Uterus (tissue), 3 donors: ENCODE measurements at regions not wholly inside any gene's neighbourhood (a gene's known extent, or its start where the extent isn't known, plus 50 kb on each side); places are given as distances from the start of the nearest gene placed in this dataset.
"Not testable (repeated sequence)": the region's sequence is repeated elsewhere in the genome, so short reads cannot be mapped to it uniquely, and the experiment has no call there.

Experiments used
- DNase-seq, 2 donors: peaks; one replicate each; pipeline ENCODE4 v3.0.0-alpha.2; 2019 to 2020
- H3K27ac ChIP-seq, 2 donors: fragments of 200-600 bp; sonication (generic); 1 replicate in 1 of 2; 2 replicates in 1 of 2; pipeline ENCODE4 v1.5.1; 2016 to 2018
- H3K27me3 ChIP-seq, 2 donors: fragments of 200-600 bp; sonication (generic); one replicate each; pipeline ENCODE4 v1.5.1; 2018 to 2019; ENCODE audit warnings: control low read depth in 1 of 2
- H3K36me3 ChIP-seq, 2 donors: fragments of 200-600 bp; sonication (generic); one replicate each; pipeline ENCODE4 v1.5.1; 2019; ENCODE audit warnings: control low read depth in 1 of 2
- H3K4me1 ChIP-seq, 2 donors: fragments of 200-600 bp; sonication (generic); one replicate each; pipeline ENCODE4 v1.5.1; 2018 to 2019; ENCODE audit warnings: control low read depth in 1 of 2
- H3K4me3 ChIP-seq, 2 donors: fragments of 200-600 bp; sonication (generic); 1 replicate in 1 of 2; 2 replicates in 1 of 2; pipeline ENCODE4 v1.5.1; 2018 to 2019; ENCODE audit warnings: mild to moderate bottlenecking in 1 of 2
- H3K9me3 ChIP-seq, 2 donors: fragments of 200-600 bp; sonication (generic); one replicate each; pipeline ENCODE4 v1.5.1; 2019; ENCODE audit warnings: control low read depth in 1 of 2
- POLR2A ChIP-seq, 2 donors: fragments of 450-650 bp; IDR thresholded peaks; one replicate each; pipeline ENCODE4 v1.6.1; 2016; ENCODE audit warnings: antibody characterized with exemption in 2 of 2, mild to moderate bottlenecking in 1 of 2, moderate library complexity in 1 of 2
- intact Hi-C: fragments of 100-400 bp; cut with DNase I; formaldehyde crosslinking; loops from one replicate; pipeline ENCODE4 v1.15.1; 2023; ENCODE audit warnings: low total_unique reads
- TF ChIP-seq, protein P1 (sequence below), 4 experiments: fragments of 200-600 bp in 2 of 4; fragments of 450-650 bp in 2 of 4; sonication (generic) in 2 of 4; IDR thresholded peaks; one replicate each; pipeline ENCODE4 v1.5.1; 2016 to 2019; ENCODE audit warnings: antibody characterized with exemption in 4 of 4, mild to moderate bottlenecking in 2 of 4, moderate library complexity in 1 of 4
- donor health status: DM: yes; HTN: yes; CAD: no.

DNA sequence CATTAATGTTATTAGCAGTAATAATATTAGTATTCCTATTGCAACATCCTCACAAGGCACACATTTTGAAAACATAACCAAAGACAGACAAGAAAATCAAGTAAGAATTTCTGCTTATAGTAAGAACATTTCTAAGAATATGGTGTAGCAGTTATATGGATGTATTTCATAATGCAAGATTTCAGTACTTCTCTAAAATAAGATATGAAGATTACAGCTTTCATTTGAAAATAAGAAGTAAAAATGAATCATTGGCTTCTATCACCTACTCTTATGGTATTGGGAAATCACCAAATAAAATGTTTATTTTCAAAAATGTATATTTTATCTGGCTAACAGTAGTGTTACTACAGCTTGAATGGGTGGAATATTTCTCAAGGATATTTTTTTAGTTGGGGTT lies 103.8 kb upstream of the USP25 start:
- no peaks in the 10 kb centered on the region for H3K4me1 ChIP-seq
- intact Hi-C loops = no loop called here
- H3K36me3 ChIP-seq = no peaks in the 10 kb centered on the region
- no peaks in the 10 kb centered on the region for H3K9me3 ChIP-seq
- H3K4me3 ChIP-seq = no peak overlapping the region
- TF ChIP-seq POLR2A (IDR thresholded peaks at IDR 0.05) = no peak
- TF ChIP-seq, protein P1, sequence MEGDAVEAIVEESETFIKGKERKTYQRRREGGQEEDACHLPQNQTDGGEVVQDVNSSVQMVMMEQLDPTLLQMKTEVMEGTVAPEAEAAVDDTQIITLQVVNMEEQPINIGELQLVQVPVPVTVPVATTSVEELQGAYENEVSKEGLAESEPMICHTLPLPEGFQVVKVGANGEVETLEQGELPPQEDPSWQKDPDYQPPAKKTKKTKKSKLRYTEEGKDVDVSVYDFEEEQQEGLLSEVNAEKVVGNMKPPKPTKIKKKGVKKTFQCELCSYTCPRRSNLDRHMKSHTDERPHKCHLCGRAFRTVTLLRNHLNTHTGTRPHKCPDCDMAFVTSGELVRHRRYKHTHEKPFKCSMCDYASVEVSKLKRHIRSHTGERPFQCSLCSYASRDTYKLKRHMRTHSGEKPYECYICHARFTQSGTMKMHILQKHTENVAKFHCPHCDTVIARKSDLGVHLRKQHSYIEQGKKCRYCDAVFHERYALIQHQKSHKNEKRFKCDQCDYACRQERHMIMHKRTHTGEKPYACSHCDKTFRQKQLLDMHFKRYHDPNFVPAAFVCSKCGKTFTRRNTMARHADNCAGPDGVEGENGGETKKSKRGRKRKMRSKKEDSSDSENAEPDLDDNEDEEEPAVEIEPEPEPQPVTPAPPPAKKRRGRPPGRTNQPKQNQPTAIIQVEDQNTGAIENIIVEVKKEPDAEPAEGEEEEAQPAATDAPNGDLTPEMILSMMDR (IDR thresholded peaks at IDR 0.05) = no peak
- no peaks in the 10 kb centered on the region for H3K27me3 ChIP-seq
- DNase-seq = no peak
- H3K27ac ChIP-seq = no peak overlapping the region

- H3K27ac ChIP-seq = no peak overlapping the region
- DNase-seq = no peak
- no peaks in the 10 kb centered on the region for H3K4me1 ChIP-seq
- H3K9me3 ChIP-seq = no peaks in the 10 kb centered on the region
- H3K4me3 ChIP-seq = no peak overlapping the region
- no peaks in the 10 kb centered on the region for H3K27me3 ChIP-seq
- intact Hi-C loops = no loop called here
- H3K36me3 ChIP-seq = no peaks in the 10 kb centered on the region
- no peak for TF ChIP-seq POLR2A (IDR thresholded peaks at IDR 0.05)
- TF ChIP-seq, protein P1 (IDR thresholded peaks at IDR 0.05) = no peak
These were observed 102.8 kb upstream of the USP25 start for GRCh38 chr21:15627011-15627410.

GRCh38 chr21:15627823-15628222 lies 102.0 kb upstream of the USP25 start:
- Histone ChIP-seq H3K27ac (no peak overlapping the region), H3K36me3 (no peaks in the 10 kb centered on the region), H3K4me1 (no peaks in the 10 kb centered on the region), H3K4me3 (no peak overlapping the region), H3K27me3 (no peaks in the 10 kb centered on the region), H3K9me3 (no peaks in the 10 kb centered on the region)
- intact Hi-C loops = no loop called here
- DNase-seq = no peak
- TF ChIP-seq POLR2A (IDR thresholded peaks at IDR 0.05) = no peak
- TF ChIP-seq, protein P1 (IDR thresholded peaks at IDR 0.05) = no peak

GRCh38 chr21:15631342-15631741 lies 98.4 kb upstream of the USP25 start:
- H3K27ac ChIP-seq = no peak overlapping the region
- no peak for TF ChIP-seq POLR2A (IDR thresholded peaks at IDR 0.05)
- TF ChIP-seq, protein P1 (IDR thresholded peaks at IDR 0.05) = no peak
- no peak for DNase-seq
- intact Hi-C loops = no loop called here
- H3K9me3 ChIP-seq = no peaks in the 10 kb centered on the region
- no peaks in the 10 kb centered on the region for H3K36me3 ChIP-seq
- H3K4me1 ChIP-seq = no peaks in the 10 kb centered on the region
- no peaks in the 10 kb centered on the region for H3K27me3 ChIP-seq
- H3K4me3 ChIP-seq = no peak overlapping the region

DNA sequence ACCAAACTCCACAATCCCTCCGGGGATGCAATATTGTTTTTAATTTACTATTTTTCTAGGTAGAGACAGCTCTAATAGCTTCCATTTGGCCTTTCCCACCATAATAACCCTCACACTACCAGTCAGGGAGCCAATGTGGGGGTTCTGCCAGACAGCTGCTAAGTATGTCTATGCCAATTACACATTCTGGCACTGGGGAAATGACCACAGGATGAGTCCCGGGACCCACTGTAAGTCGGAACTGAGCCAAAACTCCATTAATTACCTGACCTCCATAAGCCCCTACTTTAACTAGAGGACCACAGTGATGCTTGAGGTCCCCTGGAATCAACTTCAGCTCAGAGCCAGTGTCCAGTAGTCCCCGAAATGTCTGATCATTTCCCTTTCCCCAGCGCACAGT lies 95.2 kb upstream of the USP25 start:
- H3K9me3 ChIP-seq, H3K36me3 ChIP-seq, DNase-seq, H3K27me3 ChIP-seq, H3K4me1 ChIP-seq, H3K27ac ChIP-seq, intact Hi-C loops, H3K4me3 ChIP-seq: not testable (repeated sequence)

- Histone ChIP-seq H3K36me3 (no peaks in the 10 kb centered on the region), H3K4me1 (no peaks in the 10 kb centered on the region), H3K9me3 (no peaks in the 10 kb centered on the region), H3K27me3 (no peaks in the 10 kb centered on the region), H3K27ac (peak overlapping the region in 1 of 2 donors; percentile 67), H3K4me3 (no peak overlapping the region)
- TF ChIP-seq POLR2A (IDR thresholded peaks at IDR 0.05) = no peak
- TF ChIP-seq, protein P1 (IDR thresholded peaks at IDR 0.05) = no peak
- intact Hi-C loops = no loop called here
- peak; percentile 40 to 50 for DNase-seq
These were observed 90.8 kb upstream of the USP25 start for GRCh38 chr21:15638856-15639549.

DNA sequence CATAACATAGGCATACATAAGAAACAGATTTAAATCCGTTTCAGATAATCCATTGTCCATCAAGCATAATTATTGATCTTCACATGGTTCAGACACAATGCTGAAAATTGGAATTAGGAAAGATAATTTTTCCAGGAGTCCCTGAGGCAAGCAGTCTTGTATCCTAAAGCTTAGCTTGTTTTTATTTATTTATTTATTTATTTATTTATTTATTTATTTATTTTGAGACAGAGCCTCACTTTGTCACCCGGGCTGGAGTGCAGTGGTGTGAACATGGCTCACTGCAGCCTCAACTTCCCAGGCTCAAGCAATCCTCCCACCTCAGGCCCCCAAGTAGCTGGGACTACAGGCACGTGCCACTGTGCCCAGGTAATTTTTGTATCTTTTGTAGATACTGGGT lies 89.7 kb upstream of the USP25 start:
- intact Hi-C loops, DNase-seq, H3K27me3 ChIP-seq, H3K9me3 ChIP-seq, H3K4me1 ChIP-seq, H3K36me3 ChIP-seq, H3K4me3 ChIP-seq: not testable (repeated sequence)
- peak overlapping the region; percentile 21 to 67 for H3K27ac ChIP-seq
